NCI-H146 treated with DMSO at 0.1 percent for 48 hours (cell line): ENCODE measurements at regions not wholly inside any gene's neighbourhood (a gene's known extent, or its start where the extent isn't known, plus 50 kb on each side); places are given as distances from the start of the nearest gene placed in this dataset.
"Not testable (repeated sequence)": the region's sequence is repeated elsewhere in the genome, so short reads cannot be mapped to it uniquely, and the experiment has no call there.

Source experiments
- DNase-seq: peaks from one replicate; lab custom pipeline; 2025; ENCODE audit not compliant: unreplicated experiment; lab: John Stamatoyannopoulos, UW

- DNase-seq, result no peak
Observed at GRCh38 chr4:28241021-28241420, 1380.4 kb downstream of the STIM2 start.

GRCh38 chr4:28247805-28248204 is 1387.2 kb downstream of the STIM2 start:
- DNase-seq, result no peak

- no peak for DNase-seq
Observed at GRCh38 chr4:28248269-28248668, 1387.6 kb downstream of the STIM2 start.

GRCh38 chr4:28250646-28251045 is 1390.0 kb downstream of the STIM2 start:
- no peak for DNase-seq

GRCh38 chr4:28251831-28252230 is 1391.2 kb downstream of the STIM2 start:
- DNase-seq, result no peak

GRCh38 chr4:28254003-28254402 is 1393.4 kb downstream of the STIM2 start:
- no peak for DNase-seq

GRCh38 chr4:28256295-28256694 is 1395.7 kb downstream of the STIM2 start:
- no peak for DNase-seq

- DNase-seq, result no peak
Observed at GRCh38 chr4:28259951-28260350, 1399.3 kb downstream of the STIM2 start.

GRCh38 chr4:28267166-28267565 is 1406.5 kb downstream of the STIM2 start:
- no peak for DNase-seq

GRCh38 chr4:28269426-28269825 is 1408.8 kb downstream of the STIM2 start:
- no peak for DNase-seq

- no peak for DNase-seq
Observed at GRCh38 chr4:28277931-28278330, 1417.3 kb downstream of the STIM2 start.

- DNase-seq, result no peak
Observed at GRCh38 chr4:28278676-28279075, 1418.0 kb downstream of the STIM2 start.

- no peak for DNase-seq
Observed at GRCh38 chr4:28279249-28279648, 1418.6 kb downstream of the STIM2 start.

GRCh38 chr4:28286266-28286665 is 1425.6 kb downstream of the STIM2 start:
- not testable (repeated sequence) for DNase-seq

- no peak for DNase-seq
Observed at GRCh38 chr4:28287831-28288233, 1427.2 kb downstream of the STIM2 start.

GRCh38 chr4:28296239-28296638 is 1435.6 kb downstream of the STIM2 start:
- DNase-seq, result no peak

GRCh38 chr4:28310926-28311325 is 1450.3 kb downstream of the STIM2 start:
- DNase-seq, result no peak

- not testable (repeated sequence) for DNase-seq
Observed at GRCh38 chr4:28312497-28312896, 1451.9 kb downstream of the STIM2 start.

GRCh38 chr4:28313729-28314713 is 1453.4 kb downstream of the STIM2 start:
- DNase-seq, result no peak

GRCh38 chr4:28317221-28317620 is 1456.6 kb downstream of the STIM2 start:
- DNase-seq, result no peak

- DNase-seq, result no peak
Observed at GRCh38 chr4:28334249-28334648, 1473.6 kb downstream of the STIM2 start.

- no peak for DNase-seq
Observed at GRCh38 chr4:28341784-28342183, 1481.1 kb downstream of the STIM2 start.

GRCh38 chr4:28350485-28350884 is 1489.8 kb downstream of the STIM2 start:
- DNase-seq, result no peak
